ENCODE measurements at regions not wholly inside any gene's neighbourhood (a gene's known extent, or its start where the extent isn't known, plus 50 kb on each side); places are given as distances from the start of the nearest gene placed in this dataset.

- TF ChIP-seq, protein P1, sequence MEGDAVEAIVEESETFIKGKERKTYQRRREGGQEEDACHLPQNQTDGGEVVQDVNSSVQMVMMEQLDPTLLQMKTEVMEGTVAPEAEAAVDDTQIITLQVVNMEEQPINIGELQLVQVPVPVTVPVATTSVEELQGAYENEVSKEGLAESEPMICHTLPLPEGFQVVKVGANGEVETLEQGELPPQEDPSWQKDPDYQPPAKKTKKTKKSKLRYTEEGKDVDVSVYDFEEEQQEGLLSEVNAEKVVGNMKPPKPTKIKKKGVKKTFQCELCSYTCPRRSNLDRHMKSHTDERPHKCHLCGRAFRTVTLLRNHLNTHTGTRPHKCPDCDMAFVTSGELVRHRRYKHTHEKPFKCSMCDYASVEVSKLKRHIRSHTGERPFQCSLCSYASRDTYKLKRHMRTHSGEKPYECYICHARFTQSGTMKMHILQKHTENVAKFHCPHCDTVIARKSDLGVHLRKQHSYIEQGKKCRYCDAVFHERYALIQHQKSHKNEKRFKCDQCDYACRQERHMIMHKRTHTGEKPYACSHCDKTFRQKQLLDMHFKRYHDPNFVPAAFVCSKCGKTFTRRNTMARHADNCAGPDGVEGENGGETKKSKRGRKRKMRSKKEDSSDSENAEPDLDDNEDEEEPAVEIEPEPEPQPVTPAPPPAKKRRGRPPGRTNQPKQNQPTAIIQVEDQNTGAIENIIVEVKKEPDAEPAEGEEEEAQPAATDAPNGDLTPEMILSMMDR (IDR thresholded peaks at IDR 0.05): no peak
- TF ChIP-seq POLR2A (IDR thresholded peaks at IDR 0.05): no peak
Measured at GRCh38 chr18:40624959-40625358, 1330.1 kb upstream of the PIK3C3 start.

All from ovary (tissue), 3 donors.